Spleen (tissue), 7 donors: ENCODE measurements at regions not wholly inside any gene's neighbourhood (a gene's known extent, or its start where the extent isn't known, plus 50 kb on each side); places are given as distances from the start of the nearest gene placed in this dataset.

Experiments
- POLR2A ChIP-seq, 3 donors: fragments of 450-650 bp; IDR thresholded peaks; one replicate each; pipeline ENCODE4 v1.5.1; 2017; ENCODE audit warnings: antibody characterized with exemption in 3 of 3, mild to moderate bottlenecking in 1 of 3
- POLR2AphosphoS5 ChIP-seq, 3 donors: sonication (generic); formaldehyde crosslinking; IDR thresholded peaks; one replicate each; pipeline ENCODE4 v1.5.1; 2017; ENCODE audit warnings: antibody characterized with exemption in 3 of 3
- TF ChIP-seq, protein P1 (sequence below), 11 experiments: fragments of 200-600 bp in 7 of 11; fragments of 450-650 bp in 4 of 11; sonication (generic) in 4 of 11; IDR thresholded peaks in 8 of 11; conservative IDR thresholded peaks in 3 of 11; 1 replicate in 7 of 11; 2 replicates in 4 of 11; pipeline versions ENCODE4 v1.4.0 to v1.8.0; 2016 to 2021; ENCODE audit warnings: antibody characterized with exemption in 11 of 11, inconsistent platforms in 4 of 11, mild to moderate bottlenecking in 1 of 11
- donor health status: DM: no; HTN: no; CAD: no; lungs with moderate emphysema.
- donor health status: DM: no; HTN: no; CAD: no.
- donor health status: DM: no; HTN: no; CAD: no.

DNA sequence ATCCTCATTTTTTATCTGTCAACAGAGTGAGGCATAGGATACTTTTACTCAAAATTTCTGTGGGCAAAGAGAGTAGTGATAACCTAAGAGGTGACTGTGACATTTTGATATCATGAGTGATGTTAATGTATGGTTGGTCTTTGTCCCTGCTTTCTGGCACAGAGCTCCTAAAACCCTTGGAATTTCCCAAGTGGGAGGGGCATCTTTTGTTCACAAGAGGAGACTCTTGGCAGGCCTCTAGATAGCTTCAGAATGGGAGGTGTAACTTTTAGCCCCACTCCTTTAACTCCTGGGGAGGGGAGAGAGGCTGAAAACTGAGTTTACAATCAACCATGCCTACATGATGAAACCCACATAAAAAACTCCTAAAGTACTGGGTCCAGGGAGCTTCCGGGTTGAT is 527.8 kb downstream of the RFPL4B start:
- TF ChIP-seq, protein P1, sequence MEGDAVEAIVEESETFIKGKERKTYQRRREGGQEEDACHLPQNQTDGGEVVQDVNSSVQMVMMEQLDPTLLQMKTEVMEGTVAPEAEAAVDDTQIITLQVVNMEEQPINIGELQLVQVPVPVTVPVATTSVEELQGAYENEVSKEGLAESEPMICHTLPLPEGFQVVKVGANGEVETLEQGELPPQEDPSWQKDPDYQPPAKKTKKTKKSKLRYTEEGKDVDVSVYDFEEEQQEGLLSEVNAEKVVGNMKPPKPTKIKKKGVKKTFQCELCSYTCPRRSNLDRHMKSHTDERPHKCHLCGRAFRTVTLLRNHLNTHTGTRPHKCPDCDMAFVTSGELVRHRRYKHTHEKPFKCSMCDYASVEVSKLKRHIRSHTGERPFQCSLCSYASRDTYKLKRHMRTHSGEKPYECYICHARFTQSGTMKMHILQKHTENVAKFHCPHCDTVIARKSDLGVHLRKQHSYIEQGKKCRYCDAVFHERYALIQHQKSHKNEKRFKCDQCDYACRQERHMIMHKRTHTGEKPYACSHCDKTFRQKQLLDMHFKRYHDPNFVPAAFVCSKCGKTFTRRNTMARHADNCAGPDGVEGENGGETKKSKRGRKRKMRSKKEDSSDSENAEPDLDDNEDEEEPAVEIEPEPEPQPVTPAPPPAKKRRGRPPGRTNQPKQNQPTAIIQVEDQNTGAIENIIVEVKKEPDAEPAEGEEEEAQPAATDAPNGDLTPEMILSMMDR (IDR thresholded peaks at IDR 0.05 in 8 of 11, conservative IDR thresholded peaks at IDR 0.05 in 3 of 11), result no peak
- TF ChIP-seq POLR2AphosphoS5 (IDR thresholded peaks at IDR 0.05) (no peak), POLR2A (IDR thresholded peaks at IDR 0.05) (no peak)
